Liver (tissue), 3 donors: ENCODE measurements at regions not wholly inside any gene's neighbourhood (a gene's known extent, or its start where the extent isn't known, plus 50 kb on each side); places are given as distances from the start of the nearest gene placed in this dataset.

Experiments used
- EGR1 ChIP-seq, 2 donors: IDR thresholded peaks; 2 replicates each; pipeline ENCODE4 v1.6.1; 2016 to 2018; ENCODE audit warnings: antibody characterized with exemption in 2 of 2, low read depth in 2 of 2
- FOXA2 ChIP-seq: IDR thresholded peaks from 2 replicates; pipeline ENCODE4 v1.6.1; 2016; ENCODE audit warnings: antibody characterized with exemption
- JUND ChIP-seq, 2 donors: IDR thresholded peaks; 2 replicates each; pipeline ENCODE4 v1.6.1; 2016; ENCODE audit warnings: antibody characterized with exemption in 2 of 2
- RAD21 ChIP-seq, 2 donors: IDR thresholded peaks; 2 replicates each; pipeline ENCODE4 v1.6.1; 2016; ENCODE audit warnings: antibody characterized with exemption in 2 of 2, mild to moderate bottlenecking in 2 of 2
- RXRA ChIP-seq, 2 donors: IDR thresholded peaks; 2 replicates each; pipeline ENCODE4 v1.6.1; 2017 to 2018; ENCODE audit warnings: antibody characterized with exemption in 2 of 2, mild to moderate bottlenecking in 1 of 2
- SP1 ChIP-seq: IDR thresholded peaks from 2 replicates; pipeline ENCODE4 v1.6.1; 2018; ENCODE audit warnings: antibody characterized with exemption, mild to moderate bottlenecking
- TAF1 ChIP-seq: conservative IDR thresholded peaks from 2 replicates; pipeline ENCODE4 v1.6.1; 2016; ENCODE audit warnings: antibody characterized with exemption, mild to moderate bottlenecking
- YY1 ChIP-seq: IDR thresholded peaks from 2 replicates; pipeline ENCODE4 v1.6.1; 2016; ENCODE audit warnings: antibody characterized with exemption, mild to moderate bottlenecking
- TF ChIP-seq, protein P1 (sequence below): fragments of 150-350 bp; IDR thresholded peaks from 2 replicates; pipeline ENCODE4 v1.5.1; 2017; ENCODE audit warnings: improper control_type of control experiment, low read depth, low read length; ENCODE audit not compliant: missing input control
- TF ChIP-seq, protein P2 (sequence below): IDR thresholded peaks from 2 replicates; pipeline ENCODE4 v1.6.1; 2016; ENCODE audit warnings: antibody characterized with exemption
- TF ChIP-seq, protein P3 (sequence below): IDR thresholded peaks from 2 replicates; pipeline ENCODE4 v1.6.1; 2016; ENCODE audit warnings: antibody characterized with exemption, mild to moderate bottlenecking
- donor health status: healthy.
- donor health status: healthy.

DNA sequence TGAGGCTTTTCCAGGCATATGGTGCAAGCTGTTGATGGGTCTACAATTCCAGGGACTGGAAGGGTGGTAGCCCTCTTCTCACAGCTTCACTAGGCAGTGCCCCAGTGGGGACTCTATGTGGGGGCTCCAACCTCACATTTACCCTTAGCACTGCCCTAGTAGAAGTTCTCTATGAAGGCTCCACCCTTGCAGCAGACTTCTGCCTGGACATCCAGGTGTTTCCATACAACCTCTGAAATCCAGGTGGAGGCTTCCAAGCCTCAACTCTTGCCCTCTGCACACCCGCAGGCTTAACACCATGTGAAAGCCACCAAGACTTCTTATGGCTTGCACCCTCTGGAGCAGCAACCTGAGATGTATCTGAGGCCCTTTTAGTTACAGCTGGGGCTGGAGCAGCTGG is 87.8 kb downstream of the ZNF777 start:
- TF ChIP-seq, protein P1, sequence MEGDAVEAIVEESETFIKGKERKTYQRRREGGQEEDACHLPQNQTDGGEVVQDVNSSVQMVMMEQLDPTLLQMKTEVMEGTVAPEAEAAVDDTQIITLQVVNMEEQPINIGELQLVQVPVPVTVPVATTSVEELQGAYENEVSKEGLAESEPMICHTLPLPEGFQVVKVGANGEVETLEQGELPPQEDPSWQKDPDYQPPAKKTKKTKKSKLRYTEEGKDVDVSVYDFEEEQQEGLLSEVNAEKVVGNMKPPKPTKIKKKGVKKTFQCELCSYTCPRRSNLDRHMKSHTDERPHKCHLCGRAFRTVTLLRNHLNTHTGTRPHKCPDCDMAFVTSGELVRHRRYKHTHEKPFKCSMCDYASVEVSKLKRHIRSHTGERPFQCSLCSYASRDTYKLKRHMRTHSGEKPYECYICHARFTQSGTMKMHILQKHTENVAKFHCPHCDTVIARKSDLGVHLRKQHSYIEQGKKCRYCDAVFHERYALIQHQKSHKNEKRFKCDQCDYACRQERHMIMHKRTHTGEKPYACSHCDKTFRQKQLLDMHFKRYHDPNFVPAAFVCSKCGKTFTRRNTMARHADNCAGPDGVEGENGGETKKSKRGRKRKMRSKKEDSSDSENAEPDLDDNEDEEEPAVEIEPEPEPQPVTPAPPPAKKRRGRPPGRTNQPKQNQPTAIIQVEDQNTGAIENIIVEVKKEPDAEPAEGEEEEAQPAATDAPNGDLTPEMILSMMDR: no peak
- TF ChIP-seq EGR1 (IDR thresholded peaks at IDR 0.05; ENCODE audit: low read depth in 2 of 2) (no peak), RXRA (IDR thresholded peaks at IDR 0.05) (no peak), YY1 (no peak), FOXA2 (no peak), TAF1 (no peak), RAD21 (IDR thresholded peaks at IDR 0.05) (no peak), JUND (IDR thresholded peaks at IDR 0.05) (no peak), SP1 (no peak)
- TF ChIP-seq, protein P2, sequence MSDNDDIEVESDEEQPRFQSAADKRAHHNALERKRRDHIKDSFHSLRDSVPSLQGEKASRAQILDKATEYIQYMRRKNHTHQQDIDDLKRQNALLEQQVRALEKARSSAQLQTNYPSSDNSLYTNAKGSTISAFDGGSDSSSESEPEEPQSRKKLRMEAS: no peak
- TF ChIP-seq, protein P3, sequence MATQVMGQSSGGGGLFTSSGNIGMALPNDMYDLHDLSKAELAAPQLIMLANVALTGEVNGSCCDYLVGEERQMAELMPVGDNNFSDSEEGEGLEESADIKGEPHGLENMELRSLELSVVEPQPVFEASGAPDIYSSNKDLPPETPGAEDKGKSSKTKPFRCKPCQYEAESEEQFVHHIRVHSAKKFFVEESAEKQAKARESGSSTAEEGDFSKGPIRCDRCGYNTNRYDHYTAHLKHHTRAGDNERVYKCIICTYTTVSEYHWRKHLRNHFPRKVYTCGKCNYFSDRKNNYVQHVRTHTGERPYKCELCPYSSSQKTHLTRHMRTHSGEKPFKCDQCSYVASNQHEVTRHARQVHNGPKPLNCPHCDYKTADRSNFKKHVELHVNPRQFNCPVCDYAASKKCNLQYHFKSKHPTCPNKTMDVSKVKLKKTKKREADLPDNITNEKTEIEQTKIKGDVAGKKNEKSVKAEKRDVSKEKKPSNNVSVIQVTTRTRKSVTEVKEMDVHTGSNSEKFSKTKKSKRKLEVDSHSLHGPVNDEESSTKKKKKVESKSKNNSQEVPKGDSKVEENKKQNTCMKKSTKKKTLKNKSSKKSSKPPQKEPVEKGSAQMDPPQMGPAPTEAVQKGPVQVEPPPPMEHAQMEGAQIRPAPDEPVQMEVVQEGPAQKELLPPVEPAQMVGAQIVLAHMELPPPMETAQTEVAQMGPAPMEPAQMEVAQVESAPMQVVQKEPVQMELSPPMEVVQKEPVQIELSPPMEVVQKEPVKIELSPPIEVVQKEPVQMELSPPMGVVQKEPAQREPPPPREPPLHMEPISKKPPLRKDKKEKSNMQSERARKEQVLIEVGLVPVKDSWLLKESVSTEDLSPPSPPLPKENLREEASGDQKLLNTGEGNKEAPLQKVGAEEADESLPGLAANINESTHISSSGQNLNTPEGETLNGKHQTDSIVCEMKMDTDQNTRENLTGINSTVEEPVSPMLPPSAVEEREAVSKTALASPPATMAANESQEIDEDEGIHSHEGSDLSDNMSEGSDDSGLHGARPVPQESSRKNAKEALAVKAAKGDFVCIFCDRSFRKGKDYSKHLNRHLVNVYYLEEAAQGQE: no peak
